Neuronal stem cell (in vitro differentiated cells): ENCODE measurements at regions not wholly inside any gene's neighbourhood (a gene's known extent, or its start where the extent isn't known, plus 50 kb on each side); places are given as distances from the start of the nearest gene placed in this dataset.
"Not testable (repeated sequence)": the region's sequence is repeated elsewhere in the genome, so short reads cannot be mapped to it uniquely, and the experiment has no call there.

Experiments
- DNase-seq: peaks from one replicate; pipeline ENCODE4 v3.0.0-alpha.2; 2013; ENCODE audit warnings: low spot score
- H2AFZ ChIP-seq: one replicate; pipeline ENCODE4 v1.6.1; 2013; ENCODE audit warnings: mild to moderate bottlenecking, low read length, inconsistent platforms
- H2AK5ac ChIP-seq: 2 replicates; pipeline ENCODE4 v1.6.1; 2013; ENCODE audit warnings: low read depth, mild to moderate bottlenecking, inconsistent platforms, low read length, moderate library complexity, mixed read lengths
- H2BK120ac ChIP-seq: 2 replicates; pipeline ENCODE4 v1.6.1; 2013; ENCODE audit warnings: low read depth, mild to moderate bottlenecking, inconsistent platforms, low read length, moderate library complexity, mixed read lengths
- H2BK12ac ChIP-seq: one replicate; pipeline ENCODE4 v1.6.1; 2013; ENCODE audit warnings: low read length, inconsistent platforms
- H2BK15ac ChIP-seq: 2 replicates; pipeline ENCODE4 v1.6.1; 2013; ENCODE audit warnings: mild to moderate bottlenecking, low read length, inconsistent platforms, mixed read lengths
- H2BK5ac ChIP-seq: one replicate; pipeline ENCODE4 v1.6.1; 2013; ENCODE audit warnings: inconsistent platforms, mild to moderate bottlenecking, low read length, moderate library complexity
- H3K14ac ChIP-seq: one replicate; pipeline ENCODE4 v1.6.1; 2013; ENCODE audit warnings: low read length, inconsistent platforms
- H3K18ac ChIP-seq: 2 replicates; pipeline ENCODE4 v1.6.1; 2013; ENCODE audit warnings: low read length, inconsistent platforms
- H3K23ac ChIP-seq: 2 replicates; pipeline ENCODE4 v1.6.1; 2013; ENCODE audit warnings: low read depth, mild to moderate bottlenecking, mixed read lengths, low read length, inconsistent platforms; ENCODE audit not compliant: poor library complexity
- H3K27ac ChIP-seq: replicated peaks from 3 replicates; pipeline ENCODE4 v1.5.1; 2013; ENCODE audit warnings: low read length, inconsistent platforms
- H3K27me3 ChIP-seq, 3 experiments: 2 replicates each; pipeline ENCODE4 v1.6.1; 2013; ENCODE audit warnings: low read length in 3 of 3, mild to moderate bottlenecking in 2 of 3, inconsistent platforms in 1 of 3, low read depth in 1 of 3, mixed read lengths in 1 of 3, moderate library complexity in 1 of 3; ENCODE audit not compliant: control insufficient read depth in 3 of 3, insufficient read depth in 3 of 3
- H3K36me3 ChIP-seq, 2 donors: replicated peaks in 1 of 2; 2 replicates each; pipeline ENCODE4 v1.6.1; 2013; ENCODE audit warnings: low read length in 2 of 2; ENCODE audit not compliant: control insufficient read depth in 2 of 2, insufficient read depth in 2 of 2
- H3K4ac ChIP-seq: 2 replicates; pipeline ENCODE4 v1.6.1; 2013; ENCODE audit warnings: inconsistent platforms, mild to moderate bottlenecking, low read length, moderate library complexity
- H3K4me1 ChIP-seq, 2 donors: 1 replicate in 1 of 2; 2 replicates in 1 of 2; pipeline ENCODE4 v1.6.1; 2013; ENCODE audit warnings: low read length in 2 of 2, low read depth in 1 of 2; ENCODE audit not compliant: control insufficient read depth in 2 of 2, insufficient read depth in 1 of 2
- H3K4me2 ChIP-seq: one replicate; pipeline ENCODE4 v1.6.1; 2013; ENCODE audit warnings: mild to moderate bottlenecking, low read length, inconsistent platforms; ENCODE audit not compliant: insufficient read depth, poor library complexity, severe bottlenecking
- H3K4me3 ChIP-seq, 2 donors: 2 replicates each; pipeline ENCODE4 v1.5.1; 2013; ENCODE audit warnings: low read length in 2 of 2, mild to moderate bottlenecking in 2 of 2, inconsistent platforms in 1 of 2, moderate library complexity in 1 of 2
- H3K79me1 ChIP-seq: one replicate; pipeline ENCODE4 v1.6.1; 2013; ENCODE audit warnings: low read depth, mild to moderate bottlenecking, inconsistent platforms, low read length, moderate library complexity
- H3K9ac ChIP-seq: one replicate; pipeline ENCODE4 v1.6.1; 2013; ENCODE audit warnings: mild to moderate bottlenecking, low read depth, low read length, inconsistent platforms; ENCODE audit not compliant: poor library complexity
- H3K9me3 ChIP-seq, 2 donors: replicated peaks in 1 of 2; 2 replicates each; pipeline versions ENCODE3 to v1.6.1; 2013; ENCODE audit warnings: low read length in 2 of 2, mild to moderate bottlenecking in 2 of 2, inconsistent platforms in 1 of 2, low read depth in 1 of 2, mixed read lengths in 1 of 2, moderate library complexity in 1 of 2; ENCODE audit not compliant: control insufficient read depth in 2 of 2, insufficient read depth in 1 of 2
- H4K8ac ChIP-seq: one replicate; pipeline ENCODE4 v1.6.1; 2013; ENCODE audit warnings: low read depth, mild to moderate bottlenecking, inconsistent platforms, low read length, moderate library complexity
- H4K91ac ChIP-seq: one replicate; pipeline ENCODE4 v1.6.1; 2013; ENCODE audit warnings: low read length, low read depth, mild to moderate bottlenecking, inconsistent platforms; ENCODE audit not compliant: poor library complexity
- WGBS, 2 donors: extraction: QIAGEN DNeasy Blood & Tissue Kit; methylation state at CpG; one replicate each; pipeline ENCODE4 v1.1.7; 2013; ENCODE audit warnings: missing lambda C conversion rate in 2 of 2, mixed read lengths in 1 of 2; ENCODE audit not compliant: insufficient read length in 2 of 2, insufficient replicate concordance in 1 of 2; ENCODE audit errors: extremely low coverage in 2 of 2; 5-methylcytosine and 5-hydroxymethylcytosine counted together

DNA sequence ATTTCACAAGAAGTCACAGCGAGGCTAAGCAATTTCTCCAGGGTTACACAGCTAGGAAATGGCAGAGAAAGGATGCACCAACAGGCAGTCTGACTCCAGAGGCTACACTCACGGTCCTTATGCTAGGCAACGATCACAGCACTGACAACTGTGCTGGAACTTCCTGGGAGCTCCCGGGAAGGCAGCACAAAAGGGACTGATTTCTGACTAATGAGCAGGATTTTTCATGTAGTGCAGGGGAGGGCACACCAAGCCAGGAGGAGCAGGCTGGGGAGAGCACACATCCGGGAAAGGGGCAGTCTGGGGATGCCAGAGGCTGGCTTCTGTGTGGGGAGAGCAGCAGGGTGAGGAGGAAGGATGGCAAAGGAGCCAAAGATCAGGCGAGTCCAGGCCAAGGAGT lies 486.7 kb downstream of the OMA1 start:
- no peak for DNase-seq
- no peaks in the 10 kb centered on the region for H3K27me3 ChIP-seq
- peaks cover 7 to 19% of the 10 kb centered on the region in 2 donors for H3K4me1 ChIP-seq
- H3K14ac ChIP-seq, result no peak overlapping the region
- H3K23ac ChIP-seq, result no peak overlapping the region
- no peak overlapping the region for H3K4ac ChIP-seq
- H3K79me1 ChIP-seq, result no peaks in the 10 kb centered on the region
- no CpG with 5 or more reads among the region's 6 CpGs for WGBS, 2 donors
- H2AK5ac ChIP-seq, result no peak overlapping the region
- H2BK5ac ChIP-seq, result no peak overlapping the region
- H3K9me3 ChIP-seq, result no peaks in the 10 kb centered on the region
- H3K36me3 ChIP-seq, result no peaks in the 10 kb centered on the region
- no peak overlapping the region for H2BK12ac ChIP-seq
- no peak overlapping the region for H2BK15ac ChIP-seq
- H4K8ac ChIP-seq, result no peak overlapping the region
- H4K91ac ChIP-seq, result no peak overlapping the region
- H3K27ac ChIP-seq, result no peak overlapping the region
- H3K9ac ChIP-seq, result no peak overlapping the region
- H2AFZ ChIP-seq, result peak overlapping the region; percentile 85
- H3K4me3 ChIP-seq, result no peak overlapping the region
- no peak overlapping the region for H3K4me2 ChIP-seq
- H2BK120ac ChIP-seq, result no peak overlapping the region
- H3K18ac ChIP-seq, result peak overlapping the region; percentile 3

- Histone ChIP-seq H2BK5ac (no peak overlapping the region), H3K9ac (no peak overlapping the region), H3K18ac (no peak overlapping the region), H2AFZ (no peak overlapping the region), H4K8ac (no peak overlapping the region), H2BK12ac (no peak overlapping the region), H2BK15ac (no peak overlapping the region), H3K79me1 (no peaks in the 10 kb centered on the region), H3K36me3 (no peaks in the 10 kb centered on the region), H3K4me2 (no peak overlapping the region), H3K4ac (no peak overlapping the region), H2AK5ac (no peak overlapping the region), H3K9me3 (no peaks in the 10 kb centered on the region), H2BK120ac (no peak overlapping the region), H3K4me1 (peaks cover 7 to 15% of the 10 kb centered on the region in 2 donors), H4K91ac (no peak overlapping the region), H3K14ac (no peak overlapping the region), H3K27ac (no peak overlapping the region), H3K4me3 (no peak overlapping the region), H3K23ac (no peak overlapping the region), H3K27me3 (no peaks in the 10 kb centered on the region)
- DNase-seq, result no peak
- no CpG with 5 or more reads among the region's 8 CpGs for WGBS, 2 donors
Measured at GRCh38 chr1:58058323-58058722, 488.2 kb downstream of the OMA1 start.

DNA sequence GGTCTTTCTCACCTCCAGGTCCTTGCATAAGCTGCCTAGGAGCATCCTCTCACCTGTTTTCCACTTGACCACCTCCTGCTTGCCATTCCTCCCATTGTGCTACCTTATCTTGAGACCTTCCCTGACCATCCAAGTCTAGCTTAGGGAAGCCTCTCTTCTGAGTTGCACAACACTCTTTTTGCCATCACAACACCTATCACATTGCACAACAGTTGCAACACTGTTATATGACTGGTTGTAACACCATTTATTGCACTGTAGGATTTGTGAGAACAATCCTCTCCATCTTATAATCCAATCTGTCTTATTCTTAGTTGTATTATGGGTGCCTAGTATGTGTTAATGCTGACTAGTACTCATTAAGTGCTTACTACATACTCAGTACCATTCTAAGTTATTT lies 488.7 kb downstream of the OMA1 start:
- H3K79me1 ChIP-seq, result no peaks in the 10 kb centered on the region
- H3K18ac ChIP-seq, result no peak overlapping the region
- no peaks in the 10 kb centered on the region for H3K36me3 ChIP-seq
- no peaks in the 10 kb centered on the region for H3K9me3 ChIP-seq
- H2BK15ac ChIP-seq, result no peak overlapping the region
- H3K4me1 ChIP-seq, result peaks cover 7 to 15% of the 10 kb centered on the region in 2 donors
- H3K9ac ChIP-seq, result no peak overlapping the region
- H4K91ac ChIP-seq, result no peak overlapping the region
- H2BK5ac ChIP-seq, result no peak overlapping the region
- H4K8ac ChIP-seq, result no peak overlapping the region
- H2AFZ ChIP-seq, result no peak overlapping the region
- H2BK120ac ChIP-seq, result no peak overlapping the region
- DNase-seq, result no peak
- no peaks in the 10 kb centered on the region for H3K27me3 ChIP-seq
- no peak overlapping the region for H3K4ac ChIP-seq
- H2BK12ac ChIP-seq, result no peak overlapping the region
- H3K4me3 ChIP-seq, result no peak overlapping the region
- H3K27ac ChIP-seq, result no peak overlapping the region
- H2AK5ac ChIP-seq, result no peak overlapping the region
- H3K4me2 ChIP-seq, result no peak overlapping the region
- no peak overlapping the region for H3K23ac ChIP-seq
- H3K14ac ChIP-seq, result no peak overlapping the region

DNA sequence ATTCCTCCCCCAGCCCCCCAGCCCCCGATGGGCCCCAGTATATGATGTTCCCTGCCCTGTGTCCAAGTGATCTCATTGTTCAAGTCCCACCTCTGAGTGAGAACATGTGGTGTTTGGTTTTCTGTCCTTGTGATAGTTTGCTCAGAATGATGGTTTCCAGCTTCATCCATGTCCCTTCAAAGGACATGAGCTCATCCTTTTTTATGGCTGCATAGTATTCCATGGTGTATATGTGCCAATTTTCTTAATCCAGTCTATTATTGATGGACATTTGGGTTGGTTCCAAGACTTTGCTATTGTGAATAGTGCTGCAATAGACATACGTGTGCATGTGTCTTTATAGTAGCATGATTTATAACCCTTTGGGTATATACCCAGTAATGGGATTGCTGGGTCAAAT lies 495.3 kb downstream of the OMA1 start:
- not testable (repeated sequence) for H3K27me3 ChIP-seq, H3K4me1 ChIP-seq, H2AFZ ChIP-seq, H3K14ac ChIP-seq, DNase-seq, H3K36me3 ChIP-seq, H3K18ac ChIP-seq, H3K9me3 ChIP-seq, H4K91ac ChIP-seq, H2BK15ac ChIP-seq, H3K79me1 ChIP-seq, H3K23ac ChIP-seq, H3K9ac ChIP-seq, H2BK12ac ChIP-seq, H3K4me3 ChIP-seq, H4K8ac ChIP-seq, H2BK120ac ChIP-seq, H3K27ac ChIP-seq, H3K4me2 ChIP-seq, H2BK5ac ChIP-seq, H3K4ac ChIP-seq, H2AK5ac ChIP-seq
- no CpG with 5 or more reads among the region's 2 CpGs for WGBS, 2 donors
